Bronchial epithelial cell (primary cell): ENCODE measurements at regions not wholly inside any gene's neighbourhood (a gene's known extent, or its start where the extent isn't known, plus 50 kb on each side); places are given as distances from the start of the nearest gene placed in this dataset.

Source experiments
- DNase-seq: peaks from one replicate; pipeline ENCODE4 v3.0.0-alpha.2; 2010; ENCODE audit warnings: low read depth
- FAIRE-seq: peaks from 2 replicates; lab custom pipeline; 2011; peaks lifted over from hg19 to GRCh38; lab: Jason Lieb, UNC
- H3K27me3 ChIP-seq: 2 replicates; pipeline ENCODE4 v1.5.1; 2011; ENCODE audit warnings: low read length; ENCODE audit not compliant: control insufficient read depth, insufficient read depth
- H3K36me3 ChIP-seq: 2 replicates; pipeline ENCODE4 v1.5.1; 2011; ENCODE audit warnings: low read length; ENCODE audit not compliant: control insufficient read depth, insufficient read depth
- H3K4me3 ChIP-seq: 2 replicates; pipeline ENCODE4 v1.5.1; 2011; ENCODE audit warnings: mild to moderate bottlenecking, low read depth, low read length, control low read depth
- TF ChIP-seq, protein P1 (sequence below): IDR thresholded peaks from 2 replicates; pipeline ENCODE4 v1.5.1; 2011; ENCODE audit warnings: mild to moderate bottlenecking, moderate library complexity, low read length, control low read depth, inconsistent platforms; ENCODE audit not compliant: insufficient read depth, severe bottlenecking

DNA sequence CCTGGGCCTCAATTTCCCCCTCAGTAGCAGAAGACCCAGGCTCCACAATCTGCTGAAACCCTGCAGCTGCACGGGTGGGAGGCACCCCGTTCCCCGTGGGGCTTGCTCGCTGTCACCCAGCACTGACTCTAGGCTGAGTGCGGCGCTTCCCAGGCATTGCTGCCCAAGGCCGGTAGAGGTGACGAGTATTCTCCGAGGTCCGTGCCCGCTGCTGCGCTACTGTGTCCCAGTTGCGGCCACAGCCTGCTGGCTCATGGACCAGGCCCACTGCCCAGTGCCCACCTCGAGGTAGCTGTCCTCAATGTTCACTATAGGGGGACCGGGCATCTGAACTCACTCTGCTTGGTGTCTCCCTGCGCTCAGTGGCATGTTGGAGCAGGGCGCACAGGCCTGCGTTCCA lies 74.7 kb downstream of the GSC start:
- no peak for FAIRE-seq

DNA sequence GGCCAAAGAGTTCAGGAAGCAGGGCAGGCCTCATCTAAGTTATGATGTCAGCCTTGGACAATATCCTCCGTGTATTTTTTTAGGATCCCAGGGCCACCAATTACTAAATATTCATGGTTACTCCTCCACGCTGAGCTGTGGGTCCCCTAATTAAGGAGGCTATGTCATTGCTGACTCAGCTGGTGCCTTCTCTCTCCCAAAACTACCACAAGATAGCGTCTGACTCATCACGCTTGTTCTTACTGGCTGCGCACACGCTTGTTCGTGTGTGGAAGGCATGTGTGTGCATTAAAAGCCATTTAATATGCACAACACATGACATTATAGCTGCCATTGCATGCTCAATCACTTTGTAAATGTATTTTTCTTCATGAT lies 78.3 kb downstream of the GSC start:
- FAIRE-seq = no peak

More for the DNA sequence above, 74.7 kb downstream of the GSC start:
- no peaks in the 10 kb centered on the region for H3K36me3 ChIP-seq
- no peak overlapping the region for H3K4me3 ChIP-seq
- TF ChIP-seq, protein P1, sequence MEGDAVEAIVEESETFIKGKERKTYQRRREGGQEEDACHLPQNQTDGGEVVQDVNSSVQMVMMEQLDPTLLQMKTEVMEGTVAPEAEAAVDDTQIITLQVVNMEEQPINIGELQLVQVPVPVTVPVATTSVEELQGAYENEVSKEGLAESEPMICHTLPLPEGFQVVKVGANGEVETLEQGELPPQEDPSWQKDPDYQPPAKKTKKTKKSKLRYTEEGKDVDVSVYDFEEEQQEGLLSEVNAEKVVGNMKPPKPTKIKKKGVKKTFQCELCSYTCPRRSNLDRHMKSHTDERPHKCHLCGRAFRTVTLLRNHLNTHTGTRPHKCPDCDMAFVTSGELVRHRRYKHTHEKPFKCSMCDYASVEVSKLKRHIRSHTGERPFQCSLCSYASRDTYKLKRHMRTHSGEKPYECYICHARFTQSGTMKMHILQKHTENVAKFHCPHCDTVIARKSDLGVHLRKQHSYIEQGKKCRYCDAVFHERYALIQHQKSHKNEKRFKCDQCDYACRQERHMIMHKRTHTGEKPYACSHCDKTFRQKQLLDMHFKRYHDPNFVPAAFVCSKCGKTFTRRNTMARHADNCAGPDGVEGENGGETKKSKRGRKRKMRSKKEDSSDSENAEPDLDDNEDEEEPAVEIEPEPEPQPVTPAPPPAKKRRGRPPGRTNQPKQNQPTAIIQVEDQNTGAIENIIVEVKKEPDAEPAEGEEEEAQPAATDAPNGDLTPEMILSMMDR = no peak
- no peak for DNase-seq
- no peaks in the 10 kb centered on the region for H3K27me3 ChIP-seq

DNA sequence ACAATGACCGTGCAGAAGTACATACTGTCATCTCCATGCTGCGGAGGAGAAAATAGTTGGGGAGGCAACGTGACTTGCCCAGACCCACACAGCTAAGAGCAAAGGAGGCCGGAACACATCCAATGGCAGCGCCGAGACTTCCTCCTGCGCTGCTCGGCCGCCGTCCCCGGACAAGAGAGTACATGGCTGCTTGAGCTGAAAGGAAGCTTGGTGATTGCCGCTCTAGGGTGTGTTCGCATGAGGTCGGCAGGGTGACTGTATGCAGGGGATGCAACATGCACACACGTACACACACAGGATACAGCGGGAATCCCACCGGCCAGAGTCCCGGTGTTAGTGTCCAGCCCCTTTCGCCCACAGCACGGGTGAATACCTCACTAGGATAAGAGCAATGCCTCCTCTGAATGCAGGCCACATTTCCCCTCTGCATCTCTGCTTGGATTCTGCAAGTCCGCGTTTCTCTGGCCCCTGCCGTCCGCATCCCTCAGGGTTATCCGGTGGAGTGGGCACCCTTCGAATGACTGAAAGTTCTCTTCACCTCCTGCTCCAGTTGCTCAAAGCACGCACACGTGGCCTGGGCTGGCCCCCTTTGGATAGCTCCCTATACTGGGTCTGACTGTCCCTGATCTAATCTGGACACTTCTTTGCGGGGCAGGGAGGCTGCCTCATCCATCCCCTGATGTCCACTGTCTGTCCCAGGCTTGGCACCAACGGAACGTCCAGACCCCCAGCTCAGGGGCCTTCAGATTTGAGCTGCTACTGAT lies 78.8 kb downstream of the GSC start:
- Histone ChIP-seq H3K4me3 (no peak overlapping the region), H3K36me3 (no peaks in the 10 kb centered on the region), H3K27me3 (no peaks in the 10 kb centered on the region)
- DNase-seq (no peak), FAIRE-seq (no peak)
- TF ChIP-seq, protein P1 = no peak

More for the DNA sequence above, 78.3 kb downstream of the GSC start:
- no peaks in the 10 kb centered on the region for H3K36me3 ChIP-seq
- no peaks in the 10 kb centered on the region for H3K27me3 ChIP-seq
- DNase-seq = no peak
- TF ChIP-seq, protein P1 = no peak
- H3K4me3 ChIP-seq = no peak overlapping the region

DNA sequence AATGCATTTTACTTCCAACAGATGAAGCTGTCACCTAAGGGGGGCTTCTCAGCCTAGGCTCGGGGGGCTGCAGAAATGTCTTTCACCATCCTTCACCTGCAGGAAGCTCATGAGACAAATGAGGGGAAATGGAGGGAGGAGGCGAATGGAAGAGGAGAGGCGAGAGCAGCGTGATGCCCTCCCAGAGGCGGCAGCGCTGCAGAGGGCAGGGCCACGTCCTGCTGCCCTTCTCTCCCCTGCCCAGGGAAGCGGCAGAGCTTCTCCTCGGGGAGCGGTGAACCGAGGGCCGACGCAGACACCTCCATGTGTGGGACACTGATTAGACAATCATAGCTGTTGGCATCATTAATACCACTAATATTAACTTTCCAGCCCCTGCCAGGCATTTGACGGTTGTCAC lies 78.3 kb downstream of the SERPINA3 start:
- Histone ChIP-seq H3K4me3 (no peak overlapping the region), H3K36me3 (no peaks in the 10 kb centered on the region), H3K27me3 (no peaks in the 10 kb centered on the region)
- TF ChIP-seq, protein P1 = no peak
- DNase-seq (no peak), FAIRE-seq (no peak)

DNA sequence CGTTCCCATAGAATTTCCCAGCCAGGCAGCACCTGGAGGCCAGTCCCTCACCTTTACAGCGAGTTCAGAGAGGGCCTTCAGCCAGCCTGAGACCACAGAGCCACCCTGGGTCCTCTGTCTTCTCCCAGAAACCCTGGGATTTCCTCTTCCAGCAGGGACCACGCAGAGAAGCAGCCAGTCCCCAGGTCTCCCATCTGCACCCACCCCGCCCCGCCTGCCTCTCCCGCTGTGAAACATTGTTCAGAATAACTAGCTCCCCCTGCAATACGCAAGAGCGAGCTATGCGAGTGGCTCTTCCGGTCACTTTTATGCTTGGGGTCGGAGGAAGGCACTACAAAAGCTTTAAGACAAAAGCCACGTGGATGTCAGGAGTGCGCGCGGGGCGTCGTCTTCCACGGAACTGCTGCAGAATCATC lies 77.8 kb downstream of the SERPINA3 start:
- Histone ChIP-seq H3K36me3 (no peaks in the 10 kb centered on the region), H3K4me3 (no peak overlapping the region), H3K27me3 (no peaks in the 10 kb centered on the region)
- DNase-seq (no peak), FAIRE-seq (no peak)
- TF ChIP-seq, protein P1 = no peak
